Keratinocyte (primary cell): ENCODE measurements at regions not wholly inside any gene's neighbourhood (a gene's known extent, or its start where the extent isn't known, plus 50 kb on each side); places are given as distances from the start of the nearest gene placed in this dataset.

ENCODE experiments used
- EZH2 ChIP-seq: IDR thresholded peaks from one replicate; pipeline ENCODE4 v1.6.1; 2012; ENCODE audit warnings: inconsistent platforms, mild to moderate bottlenecking, low read length, moderate library complexity
- TF ChIP-seq, protein P1 (sequence below), 3 experiments: IDR thresholded peaks in 1 of 3; conservative IDR thresholded peaks in 1 of 3; optimal IDR thresholded peaks in 1 of 3; 2 replicates in 2 of 3; 3 replicates in 1 of 3; pipeline versions ENCODE3 to v1.5.1; 2011; ENCODE audit warnings: low read length in 3 of 3, mild to moderate bottlenecking in 3 of 3, moderate library complexity in 2 of 3, control low read depth in 1 of 3, inconsistent platforms in 1 of 3; ENCODE audit not compliant: insufficient read depth in 2 of 3; ENCODE audit errors: extremely low read depth in 1 of 3

DNA sequence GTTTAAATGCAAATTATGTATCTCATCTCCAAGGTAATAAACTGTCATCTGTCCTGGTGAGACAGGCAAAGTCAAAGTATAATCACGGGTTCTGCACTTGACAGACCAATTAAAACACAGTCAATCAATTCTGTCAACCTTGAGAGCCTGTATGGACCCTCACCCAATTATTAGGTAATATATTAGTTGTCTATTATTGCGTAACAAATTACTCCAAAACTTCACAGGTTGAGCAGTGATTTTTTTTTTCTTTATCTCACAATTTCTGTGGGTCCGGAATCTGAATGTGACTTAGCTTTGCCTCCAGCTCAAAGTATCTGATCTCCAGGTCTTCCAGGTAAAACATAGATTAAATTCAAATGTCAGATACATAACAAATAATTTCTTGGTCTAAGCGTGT lies 707.4 kb upstream of the ARGLU1 start:
- TF ChIP-seq, protein P1, sequence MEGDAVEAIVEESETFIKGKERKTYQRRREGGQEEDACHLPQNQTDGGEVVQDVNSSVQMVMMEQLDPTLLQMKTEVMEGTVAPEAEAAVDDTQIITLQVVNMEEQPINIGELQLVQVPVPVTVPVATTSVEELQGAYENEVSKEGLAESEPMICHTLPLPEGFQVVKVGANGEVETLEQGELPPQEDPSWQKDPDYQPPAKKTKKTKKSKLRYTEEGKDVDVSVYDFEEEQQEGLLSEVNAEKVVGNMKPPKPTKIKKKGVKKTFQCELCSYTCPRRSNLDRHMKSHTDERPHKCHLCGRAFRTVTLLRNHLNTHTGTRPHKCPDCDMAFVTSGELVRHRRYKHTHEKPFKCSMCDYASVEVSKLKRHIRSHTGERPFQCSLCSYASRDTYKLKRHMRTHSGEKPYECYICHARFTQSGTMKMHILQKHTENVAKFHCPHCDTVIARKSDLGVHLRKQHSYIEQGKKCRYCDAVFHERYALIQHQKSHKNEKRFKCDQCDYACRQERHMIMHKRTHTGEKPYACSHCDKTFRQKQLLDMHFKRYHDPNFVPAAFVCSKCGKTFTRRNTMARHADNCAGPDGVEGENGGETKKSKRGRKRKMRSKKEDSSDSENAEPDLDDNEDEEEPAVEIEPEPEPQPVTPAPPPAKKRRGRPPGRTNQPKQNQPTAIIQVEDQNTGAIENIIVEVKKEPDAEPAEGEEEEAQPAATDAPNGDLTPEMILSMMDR (optimal IDR thresholded peaks at IDR 0.05 in 1 of 3, IDR thresholded peaks at IDR 0.05 in 1 of 3, conservative IDR thresholded peaks at IDR 0.05 in 1 of 3; ENCODE audit: extremely low read depth in 1 of 3, insufficient read depth in 2 of 3, low read length in 3 of 3) = no peak
- no peak for TF ChIP-seq EZH2
